GF-D8 (cell line): ENCODE measurements at regions not wholly inside any gene's neighbourhood (a gene's known extent, or its start where the extent isn't known, plus 50 kb on each side); places are given as distances from the start of the nearest gene placed in this dataset.

ENCODE experiments used
- DNase-seq: peaks from one replicate; lab custom pipeline; 2025; lab: John Stamatoyannopoulos, UW

DNA sequence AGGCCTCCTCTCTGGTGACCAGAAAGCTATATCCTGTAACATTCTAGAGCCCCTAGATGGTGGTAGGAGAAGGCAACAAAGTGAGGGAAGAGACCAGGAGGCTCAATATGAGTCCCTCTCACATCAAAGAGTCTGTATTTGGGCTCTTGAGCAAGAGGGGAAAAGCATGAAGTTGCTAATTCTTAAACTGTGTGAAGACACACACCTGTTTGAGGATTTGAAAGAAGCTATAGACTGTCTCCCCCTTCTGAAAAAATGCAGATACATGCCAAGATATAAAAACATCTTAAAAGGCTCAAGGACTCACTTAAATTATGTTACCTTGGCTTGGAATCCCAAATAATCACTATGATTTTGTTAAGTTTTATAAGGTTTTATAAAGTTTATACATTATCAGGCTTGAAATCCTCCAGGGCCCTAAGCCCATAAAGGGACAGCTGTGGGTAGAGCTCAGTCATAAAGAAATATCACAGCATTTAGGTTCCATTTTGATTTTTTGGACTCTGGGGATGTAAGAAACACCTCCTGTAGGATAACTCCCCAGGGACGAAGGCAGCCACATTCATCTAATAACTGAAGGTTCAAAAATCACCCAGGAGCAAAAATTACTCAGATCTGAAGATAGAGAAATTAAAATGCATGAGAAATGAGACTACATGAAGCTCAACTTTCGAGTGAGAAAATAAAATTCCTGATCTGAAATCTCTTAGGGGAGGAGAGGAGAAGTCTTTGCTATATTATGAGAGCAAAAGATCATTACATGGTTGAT is 136.1 kb upstream of the LGALSL start:
- no peak for DNase-seq

DNA sequence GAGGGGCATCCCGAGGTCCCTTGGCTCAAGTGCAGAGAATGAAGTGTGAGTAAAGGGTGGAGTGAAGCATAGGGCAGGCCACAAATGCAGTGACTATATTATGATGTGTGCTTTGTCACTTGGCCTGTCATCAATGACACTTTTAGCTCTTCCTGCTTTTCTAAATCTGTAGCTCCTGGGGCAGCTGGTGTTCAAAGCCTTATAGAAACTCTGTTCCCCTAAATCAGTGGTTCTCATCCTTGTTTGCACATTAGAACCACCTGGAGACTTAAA is 135.6 kb upstream of the LGALSL start:
- DNase-seq: no peak

DNA sequence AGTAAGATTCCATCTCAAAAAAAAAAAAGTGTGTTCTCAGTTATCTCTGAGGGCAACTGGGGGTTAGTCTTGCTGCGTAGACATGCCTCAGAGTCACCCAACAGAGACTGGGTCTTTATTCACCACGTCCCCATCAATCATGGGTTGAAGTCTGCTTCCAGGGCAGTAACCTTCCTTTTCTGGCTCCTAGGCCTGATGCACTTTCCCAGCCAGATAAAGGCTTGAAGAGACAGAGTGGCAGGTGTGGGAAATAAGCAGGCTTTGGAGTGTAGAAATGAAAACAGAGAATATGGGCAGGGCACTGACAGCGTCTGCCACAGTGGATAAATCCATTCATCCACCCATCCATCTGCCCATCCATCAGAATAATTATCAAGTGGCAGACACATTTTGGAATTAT is 134.1 kb upstream of the LGALSL start:
- no peak for DNase-seq

DNA sequence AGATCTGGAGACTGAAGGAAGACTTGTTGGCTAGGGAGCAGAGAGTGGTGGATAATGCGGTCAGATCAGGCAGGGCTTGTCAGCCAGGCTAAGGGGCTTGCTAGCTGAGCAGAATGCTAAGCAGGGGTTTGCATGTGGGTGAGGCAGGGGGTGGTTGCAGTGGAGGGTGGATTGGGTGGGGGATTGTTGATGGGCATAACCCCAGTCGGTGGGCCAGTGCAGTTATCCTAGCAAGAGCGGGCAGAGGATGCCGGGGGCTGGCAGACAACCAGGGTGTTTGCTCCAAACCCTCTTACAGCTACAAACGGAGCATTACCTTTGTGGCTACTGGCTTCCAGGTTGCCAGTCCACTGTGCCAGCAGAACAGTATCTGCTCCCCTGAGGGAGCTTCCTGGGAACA is 131.5 kb upstream of the LGALSL start:
- DNase-seq: no peak

DNA sequence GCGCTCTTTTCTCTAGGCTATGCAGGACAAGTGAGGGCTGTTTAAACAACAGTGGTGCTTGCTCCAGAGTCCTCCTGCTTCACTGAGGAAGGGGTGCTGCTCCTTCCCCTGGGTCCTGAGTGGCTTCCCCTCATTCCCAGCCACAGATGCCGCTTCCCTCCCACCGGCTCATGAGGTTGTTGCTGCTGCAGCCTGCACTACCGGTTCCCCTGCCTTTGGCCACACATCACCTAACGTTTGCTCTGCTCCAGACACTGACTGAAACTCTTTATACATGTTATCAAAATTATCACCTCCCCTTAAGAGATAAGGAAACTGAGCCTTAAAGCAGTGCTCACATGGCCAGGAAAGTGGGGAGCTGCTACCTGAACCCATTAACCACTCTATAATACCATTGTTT is 130.8 kb upstream of the LGALSL start:
- DNase-seq: no peak

DNA sequence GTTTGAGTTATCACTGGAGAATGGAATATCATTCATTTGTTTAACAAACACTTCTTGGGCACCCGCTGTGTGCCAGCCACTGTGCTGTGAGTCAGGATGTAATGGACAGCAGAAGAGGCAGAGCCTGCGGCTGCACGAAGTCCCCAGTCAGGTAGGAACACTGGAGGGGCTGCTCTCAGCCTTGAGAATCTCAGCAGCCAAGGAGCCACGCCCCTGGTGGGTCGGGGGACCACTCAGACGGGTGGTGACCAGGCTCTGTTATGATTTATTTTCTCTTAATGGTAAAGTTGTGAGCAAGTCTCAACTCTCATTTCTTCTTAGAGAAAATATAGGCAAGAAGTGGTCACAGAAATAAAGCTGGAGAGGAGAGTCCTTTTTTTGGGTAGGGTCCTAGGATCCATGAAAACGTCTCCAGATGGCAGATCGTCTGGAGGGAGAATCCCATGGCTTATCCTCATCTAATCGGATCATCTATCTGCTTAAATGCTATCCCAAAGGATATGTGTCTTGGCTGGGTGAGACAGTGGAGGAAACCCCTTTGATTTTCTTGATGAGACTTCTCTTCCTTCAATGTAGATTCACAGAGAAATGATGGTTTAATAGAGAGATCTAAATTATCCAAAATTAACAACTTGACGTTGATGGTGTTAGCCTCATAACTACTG is 129.1 kb upstream of the LGALSL start:
- no peak for DNase-seq

DNA sequence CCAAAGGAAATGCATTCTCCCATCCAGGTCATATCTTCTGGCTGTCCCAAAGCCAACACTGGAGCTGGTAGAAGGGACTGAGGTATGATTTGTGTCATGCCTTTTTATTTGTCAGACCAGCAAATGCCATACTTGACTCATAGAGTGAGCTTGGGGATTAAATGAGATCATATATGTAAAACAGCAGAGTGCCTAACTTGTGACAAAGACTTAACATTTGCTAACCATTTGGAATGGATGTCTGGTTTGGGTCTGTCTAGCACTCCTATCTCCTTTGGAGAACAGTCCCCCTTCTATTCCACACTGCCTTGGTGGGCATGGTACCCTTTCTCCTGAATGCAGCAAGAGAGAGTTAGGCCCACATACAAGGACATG is 128.5 kb upstream of the LGALSL start:
- no peak for DNase-seq

DNA sequence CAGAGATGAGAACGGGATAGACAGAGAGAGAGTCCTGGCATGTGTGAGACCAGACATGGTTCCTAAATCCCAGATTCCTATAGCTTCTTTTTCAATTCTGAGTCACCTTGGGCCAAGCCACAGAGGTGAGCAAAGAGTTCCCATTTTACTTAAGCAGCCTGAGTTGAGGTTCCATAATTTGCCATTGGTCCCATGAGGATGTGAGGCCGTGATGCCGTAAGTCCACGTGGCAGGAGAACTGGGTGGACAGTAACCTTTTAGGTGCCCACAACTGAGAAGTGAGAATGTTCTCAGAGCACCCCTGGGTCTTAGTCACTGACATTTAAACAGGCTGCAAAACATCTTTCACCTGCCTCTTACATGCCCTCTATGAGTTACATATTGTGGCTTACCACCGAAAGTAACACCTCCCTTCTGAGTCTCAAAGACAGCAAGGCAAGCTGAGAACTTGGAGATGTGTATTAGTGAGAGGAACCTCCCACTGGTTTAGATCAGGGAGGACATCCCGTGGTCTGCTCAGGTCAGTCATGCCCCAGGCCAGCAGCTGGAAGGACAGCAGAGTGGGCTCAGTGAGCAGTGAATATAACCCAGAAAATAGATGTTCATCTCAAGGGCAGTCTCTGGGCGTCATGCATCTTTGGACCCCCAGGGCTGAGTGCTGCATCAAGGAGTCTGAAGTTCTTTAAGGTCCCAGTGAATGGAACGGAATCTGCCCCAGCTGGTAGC is 127.9 kb upstream of the LGALSL start:
- no peak for DNase-seq

DNA sequence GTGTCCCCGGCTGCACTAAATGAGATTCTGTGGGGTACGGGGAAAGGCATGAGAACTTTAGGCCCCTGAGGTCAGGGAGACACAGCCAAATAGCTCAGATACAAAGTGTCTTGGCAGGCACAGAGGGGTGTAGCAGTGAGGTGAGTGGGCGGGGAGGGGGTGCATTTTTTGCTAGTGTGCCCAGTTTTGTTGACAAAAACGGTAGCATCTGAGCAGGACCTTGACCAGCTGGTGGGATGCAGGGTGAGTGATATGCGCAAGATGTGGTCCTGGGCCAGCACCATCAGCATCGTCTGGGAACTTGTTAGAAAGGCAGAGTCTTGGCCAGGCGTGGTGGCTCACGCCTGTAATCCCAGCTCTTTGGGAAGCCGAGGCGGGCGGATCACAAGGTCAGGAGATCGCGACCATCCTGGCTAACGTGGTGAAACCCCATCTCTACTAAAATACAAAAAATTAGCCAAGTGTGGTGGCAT is 127.3 kb upstream of the LGALSL start:
- no peak for DNase-seq

DNA sequence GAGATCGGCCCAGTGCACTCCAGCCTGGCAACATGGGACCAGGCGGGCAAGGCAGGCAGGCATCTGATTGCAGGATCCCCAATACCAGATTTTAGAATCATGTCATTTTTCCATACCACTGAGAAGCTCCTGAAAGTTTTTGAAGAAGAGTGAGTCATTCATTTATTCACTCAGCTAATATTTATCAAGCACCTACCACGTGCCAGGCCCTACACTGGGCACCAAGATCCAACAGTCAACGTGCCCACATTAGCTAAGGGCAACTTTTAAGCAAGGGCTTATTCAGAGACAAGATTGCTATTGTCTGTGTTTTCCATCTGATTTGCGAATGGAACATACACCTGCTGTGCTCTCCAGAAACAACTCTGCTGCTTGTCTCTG is 126.8 kb upstream of the LGALSL start:
- DNase-seq: no peak

DNA sequence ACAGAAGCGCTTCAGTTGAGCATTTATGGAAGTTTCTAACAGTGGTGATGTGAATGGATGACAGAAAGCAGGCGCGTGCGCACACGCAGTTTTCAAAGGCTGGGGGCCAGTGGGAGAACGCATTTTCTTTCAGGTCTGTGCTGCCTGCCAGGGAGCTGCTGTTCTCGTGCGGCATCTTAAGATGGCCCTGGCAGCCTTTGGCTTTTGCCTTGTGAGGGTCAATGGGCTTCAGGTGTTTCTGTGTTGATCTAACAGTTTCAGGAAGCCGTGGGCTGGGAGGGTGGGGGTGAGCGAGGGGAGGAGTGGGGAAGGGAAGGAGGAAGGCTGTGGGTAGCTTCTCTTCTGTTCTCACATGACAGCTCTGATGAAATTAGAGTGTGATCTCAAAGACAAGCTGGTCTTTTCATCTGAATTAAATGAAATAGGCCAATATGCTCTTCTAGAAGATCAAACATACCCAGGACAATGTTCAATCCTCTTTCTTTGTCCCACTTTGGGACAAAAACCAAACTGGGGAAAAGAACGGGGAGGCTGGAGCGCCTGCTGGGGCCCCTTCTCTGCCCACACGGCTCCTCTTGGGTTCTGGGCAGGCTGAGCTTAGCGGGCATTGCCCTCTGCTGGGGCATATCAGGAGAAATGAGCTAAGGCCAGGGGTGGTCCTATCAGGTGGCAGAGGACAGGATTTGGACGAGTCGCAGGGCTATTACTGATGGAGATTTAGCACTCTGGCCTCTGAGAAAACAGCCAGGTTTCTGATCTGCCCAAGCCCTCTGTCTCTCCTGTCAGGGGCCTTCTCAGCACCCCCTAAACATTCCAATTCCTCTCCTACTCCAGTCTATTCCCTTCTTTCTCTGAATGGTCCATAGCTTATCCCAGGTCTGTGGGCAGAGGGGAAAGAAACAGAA is 126.2 kb upstream of the LGALSL start:
- DNase-seq: peak; percentile 4

DNA sequence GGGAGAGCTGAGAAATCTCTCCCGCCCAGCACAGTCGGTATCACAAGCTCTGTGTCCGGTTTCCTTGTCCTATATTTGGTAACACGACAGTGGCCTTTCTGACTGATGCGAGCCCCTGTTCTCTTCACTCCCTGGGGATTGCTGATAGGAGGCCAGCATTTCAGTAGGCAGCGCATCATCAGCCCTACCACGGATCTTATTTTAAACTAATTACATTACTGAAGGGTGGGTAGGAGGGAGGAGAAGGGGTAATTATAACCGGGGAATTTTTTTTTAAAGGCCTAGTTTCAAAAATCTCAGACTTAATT is 125.6 kb upstream of the LGALSL start:
- DNase-seq: no peak

DNA sequence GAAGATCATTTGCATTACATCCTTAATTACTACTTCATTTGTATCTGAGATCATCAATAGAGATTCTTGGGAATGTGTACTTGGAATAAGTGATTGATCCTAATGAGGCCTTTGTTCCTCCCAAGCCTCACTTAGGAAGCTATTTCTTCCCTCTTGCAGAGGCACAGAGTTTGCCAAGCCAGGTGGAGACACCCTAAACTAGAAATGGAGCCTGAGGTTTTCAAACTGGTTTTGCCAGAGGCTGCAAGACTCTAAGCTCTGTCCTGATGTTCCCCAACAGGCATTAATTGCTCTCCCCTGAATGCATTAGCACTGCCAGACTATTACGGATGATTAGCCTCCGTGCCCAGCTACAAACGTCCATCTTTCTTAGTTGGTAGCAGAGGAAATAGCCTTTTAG is 125.2 kb upstream of the LGALSL start:
- DNase-seq: no peak

DNA sequence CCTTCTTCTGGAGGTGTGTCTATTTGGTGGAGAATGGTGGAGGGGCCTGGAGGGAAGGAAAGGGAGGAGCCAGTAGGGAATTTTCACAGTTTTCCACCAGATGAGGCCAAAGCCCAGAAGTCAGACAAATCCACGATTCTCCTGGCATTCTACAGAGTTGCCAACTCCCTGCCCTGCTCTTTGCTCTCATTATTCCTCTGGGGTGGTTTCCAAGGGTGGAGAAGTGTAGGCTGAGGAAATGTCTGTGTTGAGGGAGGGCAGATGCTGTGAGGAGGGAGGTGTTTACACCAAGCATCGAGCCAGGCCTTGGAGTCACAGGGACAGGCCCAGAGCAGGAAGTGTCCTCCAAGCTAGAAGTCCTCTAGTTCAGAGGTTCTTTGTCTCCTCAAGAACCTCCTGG is 124.1 kb upstream of the LGALSL start:
- no peak for DNase-seq

DNA sequence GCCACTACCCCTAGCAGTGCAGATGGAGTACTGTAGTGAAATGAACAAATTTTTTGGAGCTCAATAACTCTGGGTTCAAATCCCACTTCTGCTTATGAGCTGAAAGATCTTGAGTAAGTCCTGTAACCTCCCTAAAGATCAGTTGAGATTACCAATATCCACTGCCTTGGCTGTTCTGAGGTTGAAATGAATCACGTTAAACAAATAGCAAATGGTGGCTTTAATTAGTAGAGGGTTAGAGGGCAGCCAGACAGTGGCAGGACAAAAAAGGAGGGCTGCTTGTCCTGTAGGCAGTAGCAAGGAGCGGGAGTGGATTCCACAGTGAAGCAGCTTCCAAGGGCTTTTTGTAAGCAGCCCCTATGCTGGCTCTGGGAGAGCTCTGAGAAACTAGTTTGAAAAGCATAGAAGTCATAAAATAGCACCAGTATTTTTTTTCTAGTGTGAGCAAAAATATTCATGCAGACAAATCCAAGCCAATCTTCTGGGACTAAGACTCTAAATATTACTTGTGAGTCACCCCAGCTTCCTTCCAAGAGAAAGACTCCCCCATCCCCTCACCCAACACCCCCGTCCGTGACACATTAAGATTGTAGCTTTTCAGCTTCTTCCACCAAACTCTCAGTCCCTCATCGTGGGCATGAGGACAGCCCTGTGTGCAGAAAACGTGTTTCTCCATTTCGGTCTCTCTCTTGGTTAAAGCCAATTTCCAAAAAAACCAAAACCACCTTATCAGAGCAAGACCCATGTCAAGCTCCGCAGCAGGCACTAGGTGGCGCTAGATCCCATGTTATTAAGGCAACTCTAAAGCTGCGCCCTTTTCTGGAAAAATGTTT is 123.5 kb upstream of the LGALSL start:
- peak; percentile 30 for DNase-seq

DNA sequence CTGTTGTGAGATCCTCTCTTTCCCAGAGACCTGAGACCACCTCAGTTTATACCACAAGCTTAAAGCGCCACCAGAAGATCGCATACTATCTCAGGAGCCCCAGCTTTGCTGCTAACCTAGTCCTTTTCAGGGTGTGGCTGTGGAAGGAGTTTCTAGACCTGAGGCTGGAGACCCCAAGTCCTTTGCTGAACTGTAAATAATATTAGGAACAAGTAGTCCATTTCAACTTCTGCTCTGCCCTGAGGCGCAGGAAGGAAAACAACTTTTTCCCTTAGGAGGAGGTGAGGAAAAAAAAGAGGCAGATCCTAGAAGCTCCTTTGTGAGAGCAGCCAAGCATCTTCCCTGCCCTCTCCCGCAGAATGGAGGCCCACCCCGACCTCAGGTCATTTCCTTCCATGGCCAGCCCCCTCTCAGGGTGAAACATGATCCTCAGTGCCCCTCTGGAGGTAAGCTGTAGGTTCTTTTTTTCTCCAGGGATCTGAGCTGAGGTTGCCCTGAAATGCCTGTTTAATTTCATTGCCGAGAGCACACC is 122.8 kb upstream of the LGALSL start:
- DNase-seq: no peak

DNA sequence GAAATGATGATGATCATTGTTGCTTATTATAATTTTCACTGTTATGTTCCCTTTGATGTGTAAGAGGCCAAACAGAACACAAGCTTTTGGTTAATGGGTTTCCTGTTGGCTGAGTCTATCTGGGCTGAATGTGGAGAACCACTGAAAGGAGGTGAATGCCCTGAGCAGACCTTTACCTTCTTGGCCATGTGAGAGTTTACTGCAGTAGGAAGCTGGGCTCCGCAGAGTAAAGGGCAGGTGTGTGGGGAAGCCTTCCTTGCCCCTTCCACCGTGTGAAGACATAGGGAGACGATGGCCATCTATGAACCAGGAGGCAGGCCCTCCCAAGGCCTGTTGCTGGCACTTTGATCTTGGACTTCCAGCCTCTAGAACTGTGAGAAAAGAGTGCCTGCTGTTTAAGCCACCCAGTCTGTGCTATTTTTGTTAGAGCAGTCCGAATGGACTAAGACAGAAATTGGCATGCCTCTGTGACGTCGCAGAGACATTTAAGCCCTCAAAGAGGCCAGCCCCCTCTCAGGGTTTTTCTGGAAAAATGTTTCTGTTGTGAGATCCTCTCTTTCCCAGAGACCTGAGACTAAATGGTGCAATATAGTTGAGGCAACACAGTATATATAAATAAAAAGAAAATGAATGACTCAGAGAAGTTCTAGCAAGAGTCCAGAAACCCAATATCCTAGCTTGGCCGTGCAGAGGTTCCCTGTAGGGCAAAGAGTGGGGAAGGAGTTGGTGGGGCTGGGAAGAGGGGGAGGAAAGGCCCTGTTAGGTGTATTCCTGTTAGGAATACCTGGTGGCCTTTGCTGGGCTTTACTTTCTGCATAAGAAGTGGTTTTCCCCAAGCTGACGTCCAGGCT is 121.9 kb upstream of the LGALSL start:
- no peak for DNase-seq

DNA sequence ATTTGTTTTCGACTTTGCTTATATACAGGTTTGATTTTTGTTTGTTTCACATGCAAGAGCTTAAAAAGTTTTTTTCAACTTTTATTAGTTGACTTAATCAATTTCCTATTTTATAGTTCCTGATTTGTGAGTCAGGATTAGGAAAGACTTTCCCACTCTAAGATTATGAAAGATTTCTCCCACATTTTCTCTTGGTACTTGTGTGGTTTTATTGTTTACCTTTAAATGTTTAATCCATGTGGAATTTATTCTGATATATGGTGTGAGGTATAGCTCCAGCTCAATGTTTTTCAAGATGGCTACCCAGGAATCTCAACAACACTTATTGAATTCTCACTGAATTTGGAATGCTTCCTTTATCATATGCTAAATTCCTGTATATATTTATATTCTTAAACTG is 117.8 kb upstream of the LGALSL start:
- DNase-seq: no peak

DNA sequence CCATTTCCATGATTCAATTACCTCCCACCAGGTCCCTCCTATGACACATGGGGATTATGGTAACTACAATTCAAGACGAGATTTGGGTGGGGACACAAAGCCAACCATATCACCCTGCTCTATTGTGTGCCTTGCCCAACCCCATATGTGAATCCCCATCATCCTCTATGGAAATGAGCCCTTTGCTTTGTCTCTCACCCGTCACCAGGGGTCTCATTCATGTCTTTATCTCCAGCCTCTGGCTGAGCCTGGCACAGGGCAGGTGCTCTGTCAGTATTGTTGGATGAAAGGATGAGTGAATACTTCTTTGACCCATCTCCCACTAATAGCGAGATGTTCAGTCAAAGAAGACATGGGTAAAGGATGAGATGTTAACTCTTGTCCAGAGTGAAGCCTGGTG is 116.6 kb upstream of the LGALSL start:
- DNase-seq: no peak

DNA sequence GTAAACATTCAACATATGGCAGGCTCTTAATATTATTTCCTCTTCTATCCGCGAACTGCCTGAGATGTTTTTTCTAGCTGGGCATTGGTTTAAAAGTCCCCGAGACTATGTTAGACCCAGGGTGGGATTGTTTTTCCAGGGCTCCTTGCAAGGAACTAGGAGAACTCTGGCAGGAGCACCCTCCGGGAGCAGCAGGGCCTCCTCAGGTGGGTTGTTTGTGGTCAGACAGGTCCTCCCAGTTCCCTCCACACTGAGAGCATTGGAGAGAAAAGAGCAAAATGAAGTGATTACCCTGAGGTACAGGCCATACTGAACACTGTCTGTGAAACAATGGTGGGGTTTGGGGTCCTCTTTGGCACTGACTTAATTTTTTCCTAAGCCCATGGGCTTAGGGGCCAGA is 115.9 kb upstream of the LGALSL start:
- DNase-seq: no peak
